DND-41 (cell line): ENCODE measurements at regions not wholly inside any gene's neighbourhood (a gene's known extent, or its start where the extent isn't known, plus 50 kb on each side); places are given as distances from the start of the nearest gene placed in this dataset.

Source experiments
- ATAC-seq: fragments of 200-7000 bp; cut with Tn5 transposase; 3 replicates; pipeline ENCODE4 v1.9.1; 2021; ENCODE audit warnings: low read depth; ENCODE audit not compliant: insufficient read depth
- DNase-seq: peaks from one replicate; pipeline ENCODE4 v3.0.0-alpha.2; 2020
- H2AFZ ChIP-seq: 2 replicates; pipeline ENCODE4 v1.6.0; 2012; ENCODE audit warnings: low read depth, low read length
- H3K27ac ChIP-seq: 2 replicates; pipeline ENCODE4 v1.5.1; 2012; ENCODE audit warnings: low read length, inconsistent platforms
- H3K27me3 ChIP-seq: fragments of 200-600 bp; sonication (generic); 2 replicates; pipeline ENCODE4 v1.6.0; 2012; ENCODE audit warnings: low read length, mild to moderate bottlenecking, inconsistent platforms; ENCODE audit not compliant: insufficient read depth, poor library complexity
- H3K36me3 ChIP-seq: 2 replicates; pipeline ENCODE4 v1.5.1; 2012; ENCODE audit warnings: low read length, inconsistent platforms; ENCODE audit not compliant: insufficient read depth
- H3K4me1 ChIP-seq: 2 replicates; pipeline ENCODE4 v1.5.1; 2012; ENCODE audit warnings: mild to moderate bottlenecking, low read length; ENCODE audit not compliant: insufficient read depth
- H3K4me2 ChIP-seq: 2 replicates; pipeline ENCODE4 v1.6.0; 2012; ENCODE audit warnings: mild to moderate bottlenecking, moderate library complexity, low read length, inconsistent platforms; ENCODE audit not compliant: insufficient read depth
- H3K4me3 ChIP-seq, 2 experiments: fragments of 200-600 bp in 1 of 2; shearing (Covaris generic) in 1 of 2; 2 replicates each; pipeline ENCODE4 v1.5.1; 2012 to 2016; ENCODE audit warnings: inconsistent platforms in 2 of 2, low read length in 2 of 2, mild to moderate bottlenecking in 2 of 2, low read depth in 1 of 2, moderate library complexity in 1 of 2
- H3K79me2 ChIP-seq: 2 replicates; pipeline ENCODE4 v1.6.0; 2012; ENCODE audit warnings: low read length, inconsistent platforms; ENCODE audit not compliant: insufficient read depth
- H3K9ac ChIP-seq: 2 replicates; pipeline ENCODE4 v1.6.0; 2012; ENCODE audit warnings: low read depth, mild to moderate bottlenecking, inconsistent platforms, low read length, moderate library complexity
- H3K9me3 ChIP-seq: 2 replicates; pipeline ENCODE4 v1.5.1; 2012; ENCODE audit warnings: low read length, moderate library complexity, mild to moderate bottlenecking, inconsistent platforms; ENCODE audit not compliant: insufficient read depth, severe bottlenecking
- H4K20me1 ChIP-seq: 2 replicates; pipeline ENCODE4 v1.6.0; 2012; ENCODE audit warnings: low read length; ENCODE audit not compliant: insufficient read depth
- CTCF ChIP-seq: IDR thresholded peaks from 2 replicates; pipeline ENCODE4 v1.5.1; 2012; ENCODE audit warnings: borderline replicate concordance, low read length, moderate library complexity, mild to moderate bottlenecking; ENCODE audit not compliant: poor library complexity, severe bottlenecking; ENCODE audit errors: extremely low read depth
- EZH2 ChIP-seq: IDR thresholded peaks from 3 replicates; pipeline ENCODE4 v1.6.1; 2012; ENCODE audit warnings: borderline replicate concordance, low read depth, mild to moderate bottlenecking, moderate library complexity, low read length, inconsistent platforms; ENCODE audit not compliant: severe bottlenecking

DNA sequence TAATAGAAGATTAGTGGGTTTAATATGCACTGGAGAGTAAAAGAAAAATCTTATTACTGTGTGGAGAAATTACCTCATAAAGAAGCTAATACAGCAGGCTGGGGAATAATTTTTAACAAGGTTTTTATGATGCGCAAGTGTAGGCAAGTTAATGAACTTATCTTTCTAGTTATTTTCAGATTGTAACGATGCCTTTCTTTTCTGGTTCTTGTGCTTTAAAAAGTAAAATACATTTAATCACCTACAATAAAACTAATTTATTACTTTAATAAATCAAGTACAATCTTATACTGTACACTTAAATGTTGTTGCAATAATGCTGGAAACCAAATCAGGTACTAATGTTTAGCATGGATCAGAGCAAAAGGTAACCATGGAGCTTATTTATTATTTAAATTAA lies 266.6 kb downstream of the ZIC1 start:
- ATAC-seq (no peak), DNase-seq (no peak)
- no peak overlapping the region for H3K4me3 ChIP-seq
- no peaks in the 10 kb centered on the region for H3K27me3 ChIP-seq
- no peaks in the 10 kb centered on the region for H3K9me3 ChIP-seq
- no peak for TF ChIP-seq EZH2
- TF ChIP-seq CTCF, result no peak
- H3K4me2 ChIP-seq, result no peak overlapping the region
- H3K79me2 ChIP-seq, result no peaks in the 10 kb centered on the region
- no peak overlapping the region for H3K9ac ChIP-seq
- H3K4me1 ChIP-seq, result no peaks in the 10 kb centered on the region
- no peak overlapping the region for H3K27ac ChIP-seq
- no peaks in the 10 kb centered on the region for H3K36me3 ChIP-seq
- H4K20me1 ChIP-seq, result no peaks in the 10 kb centered on the region
- no peak overlapping the region for H2AFZ ChIP-seq

DNA sequence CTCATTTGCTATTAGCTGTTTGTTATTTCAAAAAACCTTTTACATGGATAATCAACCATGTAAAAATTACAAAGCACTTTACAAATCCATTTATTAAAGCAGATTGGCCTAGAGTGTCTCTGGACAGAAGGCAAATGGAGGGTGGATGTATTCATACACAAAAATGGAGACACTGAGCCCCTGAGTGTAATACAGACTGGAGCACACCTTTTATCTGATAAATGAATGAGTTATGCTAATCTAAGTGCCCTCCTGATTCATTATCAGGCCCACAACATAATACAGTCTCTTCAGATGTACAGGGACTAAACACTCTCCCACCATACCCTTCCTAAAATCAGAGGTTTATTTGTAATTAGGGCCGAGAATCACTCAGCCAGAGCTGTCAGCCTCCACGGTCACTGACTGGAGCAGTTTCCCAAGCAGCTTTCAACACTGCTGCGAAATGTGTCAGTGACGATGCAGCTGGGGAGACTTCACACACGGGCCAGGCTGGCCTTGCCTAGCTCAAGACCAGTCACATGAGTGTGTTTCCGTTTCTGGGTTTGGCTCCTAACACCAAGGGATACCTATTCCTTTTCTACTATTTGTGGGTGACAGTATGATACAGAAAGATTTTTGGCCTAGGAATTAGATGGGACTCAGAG lies 271.8 kb downstream of the ZIC1 start:
- no peak overlapping the region for H3K27ac ChIP-seq
- H3K36me3 ChIP-seq, result no peaks in the 10 kb centered on the region
- H3K27me3 ChIP-seq, result no peaks in the 10 kb centered on the region
- H3K4me2 ChIP-seq, result no peak overlapping the region
- no peak overlapping the region for H3K4me3 ChIP-seq
- no peaks in the 10 kb centered on the region for H4K20me1 ChIP-seq
- H3K79me2 ChIP-seq, result no peaks in the 10 kb centered on the region
- H2AFZ ChIP-seq, result no peak overlapping the region
- H3K9ac ChIP-seq, result no peak overlapping the region
- no peaks in the 10 kb centered on the region for H3K4me1 ChIP-seq
- TF ChIP-seq CTCF (no peak), EZH2 (no peak)
- ATAC-seq (no peak), DNase-seq (no peak)
- no peaks in the 10 kb centered on the region for H3K9me3 ChIP-seq

GRCh38 chr3:147688868-147689267 lies 279.7 kb downstream of the ZIC1 start:
- no peaks in the 10 kb centered on the region for H3K79me2 ChIP-seq
- H3K9ac ChIP-seq, result no peak overlapping the region
- no peaks in the 10 kb centered on the region for H3K27me3 ChIP-seq
- no peak overlapping the region for H3K27ac ChIP-seq
- no peak overlapping the region for H2AFZ ChIP-seq
- no peak overlapping the region for H3K4me2 ChIP-seq
- TF ChIP-seq CTCF, result no peak
- TF ChIP-seq EZH2, result no peak
- H3K9me3 ChIP-seq, result no peaks in the 10 kb centered on the region
- H3K36me3 ChIP-seq, result no peaks in the 10 kb centered on the region
- DNase-seq (no peak), ATAC-seq (no peak)
- no peak overlapping the region for H3K4me3 ChIP-seq
- H3K4me1 ChIP-seq, result no peaks in the 10 kb centered on the region
- H4K20me1 ChIP-seq, result no peaks in the 10 kb centered on the region
